IMR-90 (cell line): ENCODE measurements at regions not wholly inside any gene's neighbourhood (a gene's known extent, or its start where the extent isn't known, plus 50 kb on each side); places are given as distances from the start of the nearest gene placed in this dataset.

ENCODE experiments used
- ATAC-seq: fragments of 200-7000 bp; cut with Tn5 transposase; 2 replicates; pipeline ENCODE4 v1.9.1; 2020; ENCODE audit warnings: low read depth, mild to moderate bottlenecking, moderate library complexity
- BruUV-seq: library from RNA; stranded (reverse); fragments of 400-500 nt; replicated peaks from 2 replicates; lab custom pipeline; 2021; lab: Mats Ljungman, UMichigan
- CTCF ChIA-PET: fragments of 300-600 bp; formaldehyde crosslinking; extraction: SDS; loops from one replicate; lab custom pipeline; 2021; ENCODE audit warnings: antibody characterized with exemption; lab: Yijun Ruan, JAX
- POLR2A ChIA-PET: fragments of 300-600 bp; sonication (Branson Sonifier 250); formaldehyde crosslinking; loops from one replicate; lab custom pipeline; 2022; ENCODE audit warnings: antibody characterized with exemption; ENCODE audit not compliant: unreplicated experiment; lab: Charles Lee
- DNase-seq: peaks from one replicate; pipeline ENCODE4 v3.0.0; 2013
- H2AFZ ChIP-seq: replicated peaks from 2 replicates; pipeline ENCODE3; 2013; ENCODE audit warnings: low read length, mild to moderate bottlenecking; ENCODE audit not compliant: poor library complexity
- H2AK5ac ChIP-seq: 2 replicates; pipeline ENCODE4 v1.6.1; 2013; ENCODE audit warnings: low read depth, low read length, inconsistent platforms
- H2AK9ac ChIP-seq: replicated peaks from 2 replicates; pipeline ENCODE3; 2013; ENCODE audit warnings: mild to moderate bottlenecking, low read depth, low read length, moderate library complexity; ENCODE audit not compliant: poor library complexity
- H2BK120ac ChIP-seq: 2 replicates; pipeline ENCODE4 v1.6.1; 2013; ENCODE audit warnings: low read depth, low read length, inconsistent platforms
- H2BK15ac ChIP-seq: 3 replicates; pipeline ENCODE4 v1.6.1; 2013; ENCODE audit warnings: low read depth, low read length, inconsistent platforms
- H2BK20ac ChIP-seq: 2 replicates; pipeline ENCODE4 v1.6.1; 2013; ENCODE audit warnings: low read depth, mild to moderate bottlenecking, inconsistent platforms, low read length, moderate library complexity
- H2BK5ac ChIP-seq: 2 replicates; pipeline ENCODE4 v1.6.1; 2013; ENCODE audit warnings: mild to moderate bottlenecking, low read depth, low read length, inconsistent platforms; ENCODE audit not compliant: poor library complexity, severe bottlenecking
- H3K14ac ChIP-seq: replicated peaks from 2 replicates; pipeline ENCODE4 v1.6.1; 2013; ENCODE audit warnings: low read depth, low read length, inconsistent platforms
- H3K18ac ChIP-seq: 2 replicates; pipeline ENCODE4 v1.6.1; 2013; ENCODE audit warnings: low read depth, low read length, control low read depth
- H3K23ac ChIP-seq: 2 replicates; pipeline ENCODE4 v1.6.1; 2013; ENCODE audit warnings: low read depth, low read length, inconsistent platforms
- H3K27ac ChIP-seq: 2 replicates; pipeline ENCODE4 v1.5.1; 2013; ENCODE audit warnings: mild to moderate bottlenecking, control low read depth, low read length; ENCODE audit not compliant: insufficient read depth
- H3K27me3 ChIP-seq: 2 replicates; pipeline ENCODE4 v1.6.1; 2013; ENCODE audit warnings: low read length; ENCODE audit not compliant: control insufficient read depth, insufficient read depth
- H3K36me3 ChIP-seq: 2 replicates; pipeline ENCODE4 v1.6.1; 2013; ENCODE audit warnings: low read length, mixed read lengths; ENCODE audit not compliant: control insufficient read depth, insufficient read depth
- H3K4ac ChIP-seq: 2 replicates; pipeline ENCODE4 v1.6.1; 2013; ENCODE audit warnings: low read depth, low read length, inconsistent platforms
- H3K4me1 ChIP-seq: 2 replicates; pipeline ENCODE4 v1.6.1; 2013; ENCODE audit warnings: low read length, mixed read lengths; ENCODE audit not compliant: control insufficient read depth, insufficient read depth
- H3K4me2 ChIP-seq: 2 replicates; pipeline ENCODE4 v1.6.1; 2013; ENCODE audit warnings: low read depth, mild to moderate bottlenecking, control low read depth, low read length, moderate library complexity
- H3K4me3 ChIP-seq: 2 replicates; pipeline ENCODE4 v1.5.1; 2013; ENCODE audit warnings: low read depth, mild to moderate bottlenecking, control low read depth, low read length, moderate library complexity; ENCODE audit not compliant: insufficient read depth
- H3K56ac ChIP-seq: 2 replicates; pipeline ENCODE4 v1.6.1; 2013; ENCODE audit warnings: low read length, inconsistent platforms; ENCODE audit not compliant: insufficient read depth; ENCODE audit errors: extremely low read depth
- H3K79me1 ChIP-seq, 2 experiments: 2 replicates each; pipeline ENCODE4 v1.6.1; 2013; ENCODE audit warnings: low read length in 2 of 2, inconsistent platforms in 1 of 2, low read depth in 1 of 2
- H3K9ac ChIP-seq: 2 replicates; pipeline ENCODE4 v1.6.1; 2013; ENCODE audit warnings: low read depth, low read length, control low read depth
- H3K9me1 ChIP-seq: 2 replicates; pipeline ENCODE4 v1.6.1; 2013; ENCODE audit warnings: low read length, inconsistent platforms; ENCODE audit not compliant: insufficient read depth
- H3K9me3 ChIP-seq: 2 replicates; pipeline ENCODE4 v1.6.1; 2013; ENCODE audit warnings: low read length; ENCODE audit not compliant: control insufficient read depth, insufficient read depth
- H4K20me1 ChIP-seq: 2 replicates; pipeline ENCODE4 v1.6.1; 2013; ENCODE audit warnings: low read length, inconsistent platforms; ENCODE audit not compliant: insufficient read depth
- H4K5ac ChIP-seq: 2 replicates; pipeline ENCODE4 v1.6.1; 2013; ENCODE audit warnings: mild to moderate bottlenecking, low read depth, low read length, control low read depth
- H4K8ac ChIP-seq, 2 experiments: 2 replicates each; pipeline ENCODE4 v1.6.1; 2013; ENCODE audit warnings: low read depth in 2 of 2, low read length in 2 of 2, control low read depth in 1 of 2, inconsistent platforms in 1 of 2
- H4K91ac ChIP-seq: 2 replicates; pipeline ENCODE4 v1.6.1; 2013; ENCODE audit warnings: low read depth, low read length, inconsistent platforms; ENCODE audit not compliant: insufficient read depth
- ELK1 ChIP-seq: fragments of 150-350 bp; IDR thresholded peaks from 2 replicates; pipeline ENCODE4 v1.6.1; 2016; ENCODE audit warnings: low read depth, mild to moderate bottlenecking, low read length, moderate library complexity, borderline replicate concordance
- FOS ChIP-seq: fragments of 150-350 bp; IDR thresholded peaks from 2 replicates; pipeline ENCODE4 v1.6.1; 2016; ENCODE audit warnings: low read depth, low read length
- dilution Hi-C: fragments of 300-500 bp; cut with HindIII; formaldehyde crosslinking; loops from one replicate; pipeline ENCODE4 v1.14.3; 2018; ENCODE audit warnings: low sequenced_read_pairs; ENCODE audit not compliant: unreplicated experiment
- in situ Hi-C: fragments of 300-500 bp; cut with MboI; formaldehyde crosslinking; loops from 3 replicates; pipeline ENCODE4 v1.14.3; 2019; ENCODE audit warnings: low sequenced_read_pairs, inconsistent platforms, mixed read lengths
- intact Hi-C: fragments of 100-400 bp; cut with micrococcal nuclease; formaldehyde crosslinking; loops from 2 replicates; pipeline ENCODE4 v1.10.0; 2022

- Histone ChIP-seq H4K5ac (no peak overlapping the region), H3K4ac (no peak overlapping the region), H3K4me3 (no peak overlapping the region), H3K4me2 (no peak overlapping the region), H4K91ac (no peak overlapping the region), H3K18ac (no peak overlapping the region), H2BK5ac (no peak overlapping the region), H2AK9ac (no peak overlapping the region), H3K56ac (no peak overlapping the region), H2AFZ (no peak overlapping the region), H2AK5ac (no peak overlapping the region), H3K27ac (no peak overlapping the region), H4K20me1 (no peaks in the 10 kb centered on the region), H3K9me3 (no peaks in the 10 kb centered on the region), H3K9ac (no peak overlapping the region), H3K14ac (no peak overlapping the region), H2BK20ac (no peak overlapping the region), H3K36me3 (no peaks in the 10 kb centered on the region), H2BK15ac (no peak overlapping the region), H3K27me3 (no peaks in the 10 kb centered on the region), H3K79me1 (no peaks in the 10 kb centered on the region), H3K23ac (no peak overlapping the region), H3K9me1 (no peaks in the 10 kb centered on the region), H2BK120ac (no peak overlapping the region), H4K8ac (no peak overlapping the region), H3K4me1 (no peaks in the 10 kb centered on the region)
- intact Hi-C loops (no loop called here), in situ Hi-C loops (no loop called here), dilution Hi-C loops (no loop called here)
- DNase-seq (no peak), ATAC-seq (no peak)
- no TSS peak for BruUV-seq
- no peak for TF ChIP-seq FOS
- no peak for TF ChIP-seq ELK1
- ChIA-PET CTCF (no interaction called here), POLR2A (no interaction called here)
These were observed 777.5 kb downstream of the OTOL1 start for GRCh38 chr3:162274070-162274469.
